Neural cell (in vitro differentiated cells): ENCODE measurements at regions not wholly inside any gene's neighbourhood (a gene's known extent, or its start where the extent isn't known, plus 50 kb on each side); places are given as distances from the start of the nearest gene placed in this dataset.
"Not testable (repeated sequence)": the region's sequence is repeated elsewhere in the genome, so short reads cannot be mapped to it uniquely, and the experiment has no call there.

Experiments
- H2AFZ ChIP-seq: fragments of 200-600, 300-800 bp; sonication (generic), shearing (Covaris generic); 2 replicates; pipeline ENCODE4 v1.6.0; 2014; ENCODE audit warnings: low read depth, mild to moderate bottlenecking, antibody characterized with exemption, low read length, moderate library complexity
- H3F3A ChIP-seq: fragments of 200-600 bp; shearing (Covaris generic); 2 replicates; pipeline ENCODE4 v1.6.1; 2016; ENCODE audit warnings: mild to moderate bottlenecking, moderate library complexity, mixed read lengths, antibody characterized with exemption, low read length; ENCODE audit not compliant: insufficient read depth, poor library complexity, severe bottlenecking
- H3K27ac ChIP-seq: fragments of 200-600, 300-800 bp; sonication (generic), shearing (Covaris generic); 2 replicates; pipeline ENCODE4 v1.5.1; 2014; ENCODE audit warnings: mild to moderate bottlenecking, low read length, moderate library complexity
- H3K27me3 ChIP-seq: fragments of 300-800, 200-600 bp; sonication (generic), shearing (Covaris generic); 2 replicates; pipeline ENCODE4 v1.6.0; 2014; ENCODE audit warnings: mild to moderate bottlenecking, low read depth, low read length, moderate library complexity; ENCODE audit not compliant: insufficient read depth
- H3K36me3 ChIP-seq: fragments of 300-800, 200-600 bp; sonication (generic), shearing (Covaris generic); 2 replicates; pipeline ENCODE4 v1.5.1; 2014; ENCODE audit warnings: mild to moderate bottlenecking, antibody characterized with exemption, low read length, moderate library complexity; ENCODE audit not compliant: insufficient read depth
- H3K4me2 ChIP-seq: fragments of 300-800, 200-600 bp; sonication (generic), shearing (Covaris generic); 2 replicates; pipeline ENCODE4 v1.6.0; 2014; ENCODE audit warnings: mild to moderate bottlenecking, low read length
- H3K4me3 ChIP-seq: fragments of 300-800, 200-600 bp; sonication (generic), shearing (Covaris generic); 2 replicates; pipeline ENCODE4 v1.5.1; 2014; ENCODE audit warnings: mild to moderate bottlenecking, low read length, moderate library complexity
- H3K79me2 ChIP-seq: fragments of 200-600 bp; shearing (Covaris generic); replicated peaks from 2 replicates; pipeline ENCODE4 v1.6.0; 2014; ENCODE audit warnings: mild to moderate bottlenecking, low read length, moderate library complexity; ENCODE audit not compliant: insufficient read depth
- H3K9ac ChIP-seq: fragments of 300-800, 200-600 bp; sonication (generic), shearing (Covaris generic); 2 replicates; pipeline ENCODE4 v1.6.1; 2016; ENCODE audit warnings: mild to moderate bottlenecking, low read length, mixed read lengths
- H3K9me2 ChIP-seq: fragments of 200-600 bp; shearing (Covaris generic); 2 replicates; pipeline ENCODE4 v1.6.1; 2016; ENCODE audit warnings: mild to moderate bottlenecking, low read length, mixed read lengths; ENCODE audit not compliant: insufficient read depth
- H3K9me3 ChIP-seq: fragments of 200-600, 300-800 bp; sonication (generic), shearing (Covaris generic); 2 replicates; pipeline ENCODE4 v1.6.1; 2016; ENCODE audit warnings: mild to moderate bottlenecking, mixed run types, low read length, moderate library complexity, mixed read lengths
- H4K20me1 ChIP-seq: fragments of 200-600 bp; shearing (Covaris generic); 2 replicates; pipeline ENCODE4 v1.6.1; 2016; ENCODE audit warnings: mild to moderate bottlenecking, mixed run types; ENCODE audit not compliant: insufficient read depth
- CTCF ChIP-seq: fragments of 450-650 bp; IDR thresholded peaks from 2 replicates; pipeline ENCODE4 v1.5.1; 2014; ENCODE audit warnings: antibody characterized with exemption, mild to moderate bottlenecking, moderate library complexity; ENCODE audit not compliant: poor library complexity, severe bottlenecking
- EP300 ChIP-seq: fragments of 450-650 bp; conservative IDR thresholded peaks from 2 replicates; pipeline ENCODE4 v1.6.1; 2014; ENCODE audit warnings: antibody characterized with exemption, mild to moderate bottlenecking, moderate library complexity; ENCODE audit not compliant: poor library complexity, severe bottlenecking
- EZH2 ChIP-seq: fragments of 200-600, 300-800 bp; shearing (Covaris generic), sonication (generic); IDR thresholded peaks from 2 replicates; pipeline ENCODE4 v1.6.1; 2014; ENCODE audit warnings: antibody characterized with exemption, low read length, borderline replicate concordance, mild to moderate bottlenecking; ENCODE audit not compliant: insufficient read depth, poor library complexity, severe bottlenecking
- MXI1 ChIP-seq: fragments of 450-650 bp; conservative IDR thresholded peaks from 2 replicates; pipeline ENCODE4 v1.6.1; 2014; ENCODE audit warnings: antibody characterized with exemption, mild to moderate bottlenecking; ENCODE audit not compliant: poor library complexity, severe bottlenecking
- POLR2AphosphoS5 ChIP-seq: IDR thresholded peaks from 2 replicates; pipeline ENCODE4 v1.6.1; 2012
- RAD21 ChIP-seq: fragments of 450-650 bp; conservative IDR thresholded peaks from 2 replicates; pipeline ENCODE4 v1.6.1; 2014; ENCODE audit warnings: antibody characterized with exemption, mild to moderate bottlenecking, moderate library complexity
- REST ChIP-seq: IDR thresholded peaks from 2 replicates; pipeline ENCODE4 v1.6.1; 2012; ENCODE audit warnings: borderline replicate concordance
- SMC3 ChIP-seq: fragments of 450-650 bp; conservative IDR thresholded peaks from 2 replicates; pipeline ENCODE4 v1.6.1; 2014; ENCODE audit warnings: antibody characterized with exemption, mild to moderate bottlenecking, moderate library complexity; ENCODE audit not compliant: poor library complexity
- TAF1 ChIP-seq: IDR thresholded peaks from 2 replicates; pipeline ENCODE4 v1.6.1; 2012; ENCODE audit warnings: low read depth

GRCh38 chr7:79975986-79976710, 158.5 kb upstream of the GNAI1 start:
- H3K27ac ChIP-seq, H3K9me2 ChIP-seq, H3K79me2 ChIP-seq, H3F3A ChIP-seq, H4K20me1 ChIP-seq, H3K9ac ChIP-seq, H3K9me3 ChIP-seq, H3K4me2 ChIP-seq, H3K27me3 ChIP-seq, H3K4me3 ChIP-seq, H2AFZ ChIP-seq, H3K36me3 ChIP-seq: not testable (repeated sequence)

- Histone ChIP-seq H3K4me2 (no peak overlapping the region), H3K4me3 (no peak overlapping the region), H3K9ac (no peak overlapping the region), H3K27me3 (no peaks in the 10 kb centered on the region), H3K9me3 (no peaks in the 10 kb centered on the region), H2AFZ (no peak overlapping the region), H3F3A (no peaks in the 10 kb centered on the region), H4K20me1 (no peaks in the 10 kb centered on the region), H3K79me2 (no peaks in the 10 kb centered on the region), H3K9me2 (no peaks in the 10 kb centered on the region), H3K36me3 (no peaks in the 10 kb centered on the region), H3K27ac (no peak overlapping the region)
- TF ChIP-seq TAF1 = no peak
- no peak for TF ChIP-seq MXI1
- TF ChIP-seq REST = no peak
Observed at GRCh38 chr7:79973455-79973854, 161.2 kb upstream of the GNAI1 start.

GRCh38 chr7:79971058-79971457, 163.6 kb upstream of the GNAI1 start:
- no peak overlapping the region for H3K27ac ChIP-seq
- no peak overlapping the region for H3K9ac ChIP-seq
- no peaks in the 10 kb centered on the region for H3K9me2 ChIP-seq
- H3K79me2 ChIP-seq = no peaks in the 10 kb centered on the region
- no peaks in the 10 kb centered on the region for H3K36me3 ChIP-seq
- no peaks in the 10 kb centered on the region for H3F3A ChIP-seq
- no peak overlapping the region for H2AFZ ChIP-seq
- H3K27me3 ChIP-seq = no peaks in the 10 kb centered on the region
- no peak for TF ChIP-seq CTCF
- TF ChIP-seq POLR2AphosphoS5 = no peak
- no peak for TF ChIP-seq EZH2
- no peak for TF ChIP-seq MXI1
- TF ChIP-seq REST = no peak
- TF ChIP-seq TAF1 = no peak
- TF ChIP-seq RAD21 = no peak
- TF ChIP-seq EP300 = no peak
- TF ChIP-seq SMC3 = no peak
- no peak overlapping the region for H3K4me2 ChIP-seq
- no peak overlapping the region for H3K4me3 ChIP-seq
- H4K20me1 ChIP-seq = no peaks in the 10 kb centered on the region
- no peaks in the 10 kb centered on the region for H3K9me3 ChIP-seq
